GM12875 (cell line): ENCODE measurements at regions not wholly inside any gene's neighbourhood (a gene's known extent, or its start where the extent isn't known, plus 50 kb on each side); places are given as distances from the start of the nearest gene placed in this dataset.

Experiments
- H3K4me3 ChIP-seq: one replicate; pipeline ENCODE4 v1.5.1; 2011; ENCODE audit warnings: low read depth, low read length, control low read depth
- CTCF ChIP-seq: IDR thresholded peaks from 2 replicates; pipeline ENCODE4 v1.5.1; 2011; ENCODE audit warnings: low read depth, mild to moderate bottlenecking, control low read depth, inconsistent platforms, low read length, moderate library complexity, borderline replicate concordance; ENCODE audit not compliant: insufficient read depth

DNA sequence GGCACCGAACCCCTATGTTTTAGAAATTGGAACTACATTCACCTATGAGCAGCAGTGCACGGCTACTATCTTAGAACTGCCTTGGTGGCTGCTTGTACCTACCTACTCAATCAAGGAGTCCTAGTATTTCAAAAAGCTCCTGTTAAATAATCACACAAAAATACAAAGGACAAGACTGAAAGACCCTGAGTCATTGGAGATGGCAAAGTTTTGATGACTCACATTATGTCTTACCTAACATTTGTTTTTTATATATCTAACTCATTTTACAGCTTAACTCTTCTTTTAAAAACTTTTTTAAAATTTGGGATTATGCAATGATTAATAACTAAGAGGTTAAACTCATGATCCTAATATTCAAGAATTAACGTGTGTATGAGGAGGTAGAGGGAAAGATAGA is 1206.0 kb upstream of the TMPRSS15 start:
- no peak overlapping the region for H3K4me3 ChIP-seq
- no peak for TF ChIP-seq CTCF

GRCh38 chr21:19621837-19622496 is 1218.4 kb upstream of the TMPRSS15 start:
- no peak overlapping the region for H3K4me3 ChIP-seq
- TF ChIP-seq CTCF: no peak

DNA sequence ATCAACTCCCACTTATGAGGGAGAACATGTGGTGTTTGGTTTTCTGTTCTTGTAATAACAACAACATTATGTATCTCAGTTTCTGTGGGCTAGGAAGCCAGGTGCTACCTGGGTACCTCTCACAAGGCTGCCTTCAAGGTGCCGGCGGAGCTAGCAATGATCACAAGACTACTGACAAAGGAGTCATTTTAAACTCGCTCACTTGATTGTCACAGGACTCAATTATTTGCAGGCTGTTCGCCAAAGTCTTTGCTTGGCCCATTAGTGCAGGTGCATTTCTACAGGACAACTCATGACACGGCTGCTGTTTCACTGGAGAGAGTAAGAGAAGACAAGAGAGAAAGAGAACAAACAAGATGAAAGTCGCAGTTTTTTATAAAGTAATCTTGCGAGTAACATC is 1237.4 kb upstream of the TMPRSS15 start:
- H3K4me3 ChIP-seq: no peak overlapping the region
- TF ChIP-seq CTCF: no peak

- H3K4me3 ChIP-seq: no peak overlapping the region
- no peak for TF ChIP-seq CTCF
Observed at GRCh38 chr21:19648391-19648790, 1244.8 kb upstream of the TMPRSS15 start.

- no peak overlapping the region for H3K4me3 ChIP-seq
- TF ChIP-seq CTCF: no peak
Observed at GRCh38 chr21:19683492-19683891, 1279.9 kb upstream of the TMPRSS15 start.

- H3K4me3 ChIP-seq: no peak overlapping the region
- no peak for TF ChIP-seq CTCF
Observed at GRCh38 chr21:19684328-19684727, 1280.7 kb upstream of the TMPRSS15 start.

- TF ChIP-seq CTCF: no peak
- no peak overlapping the region for H3K4me3 ChIP-seq
Observed at GRCh38 chr21:19692231-19692630, 1288.6 kb upstream of the TMPRSS15 start.
